LNCaP clone FGC (cell line): ENCODE measurements at regions not wholly inside any gene's neighbourhood (a gene's known extent, or its start where the extent isn't known, plus 50 kb on each side); places are given as distances from the start of the nearest gene placed in this dataset.
A peak's percentile ranks its signal among the peaks of the same experiment; 100 is the strongest.

ENCODE experiments used
- DNase-seq: peaks from one replicate; pipeline ENCODE4 v3.0.0-alpha.2; 2011; ENCODE audit warnings: low read depth
- H3K4me3 ChIP-seq: 2 replicates; pipeline ENCODE4 v1.5.1; 2011; ENCODE audit warnings: mild to moderate bottlenecking, low read depth, low read length, control low read depth
- TF ChIP-seq, protein P1 (sequence below): IDR thresholded peaks from 2 replicates; pipeline ENCODE4 v1.5.1; 2012; ENCODE audit warnings: mild to moderate bottlenecking; ENCODE audit not compliant: control insufficient read depth, insufficient read depth; ENCODE audit errors: extremely low read depth

DNA sequence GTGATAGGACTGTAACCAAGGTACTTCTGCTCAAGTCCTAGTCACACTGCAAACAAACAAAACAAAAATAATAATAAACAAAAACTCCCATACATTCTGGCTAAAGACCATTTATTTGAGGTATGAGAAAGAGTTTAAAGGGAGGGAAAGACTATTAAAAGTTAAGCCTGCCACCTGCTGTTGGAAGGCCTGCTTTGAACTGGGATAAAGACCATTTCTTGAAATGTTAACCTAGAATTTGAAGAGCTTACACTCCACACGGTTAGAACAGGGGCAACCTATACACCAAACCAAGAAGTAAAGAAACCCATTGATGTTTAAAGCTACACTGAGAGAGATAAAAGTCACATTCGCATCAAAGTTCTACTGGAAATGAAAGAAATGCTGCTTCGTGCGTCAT lies 548.7 kb upstream of the DIPK2B start:
- no peak for DNase-seq
- TF ChIP-seq, protein P1, sequence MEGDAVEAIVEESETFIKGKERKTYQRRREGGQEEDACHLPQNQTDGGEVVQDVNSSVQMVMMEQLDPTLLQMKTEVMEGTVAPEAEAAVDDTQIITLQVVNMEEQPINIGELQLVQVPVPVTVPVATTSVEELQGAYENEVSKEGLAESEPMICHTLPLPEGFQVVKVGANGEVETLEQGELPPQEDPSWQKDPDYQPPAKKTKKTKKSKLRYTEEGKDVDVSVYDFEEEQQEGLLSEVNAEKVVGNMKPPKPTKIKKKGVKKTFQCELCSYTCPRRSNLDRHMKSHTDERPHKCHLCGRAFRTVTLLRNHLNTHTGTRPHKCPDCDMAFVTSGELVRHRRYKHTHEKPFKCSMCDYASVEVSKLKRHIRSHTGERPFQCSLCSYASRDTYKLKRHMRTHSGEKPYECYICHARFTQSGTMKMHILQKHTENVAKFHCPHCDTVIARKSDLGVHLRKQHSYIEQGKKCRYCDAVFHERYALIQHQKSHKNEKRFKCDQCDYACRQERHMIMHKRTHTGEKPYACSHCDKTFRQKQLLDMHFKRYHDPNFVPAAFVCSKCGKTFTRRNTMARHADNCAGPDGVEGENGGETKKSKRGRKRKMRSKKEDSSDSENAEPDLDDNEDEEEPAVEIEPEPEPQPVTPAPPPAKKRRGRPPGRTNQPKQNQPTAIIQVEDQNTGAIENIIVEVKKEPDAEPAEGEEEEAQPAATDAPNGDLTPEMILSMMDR = peak; percentile 38
- no peak overlapping the region for H3K4me3 ChIP-seq

DNA sequence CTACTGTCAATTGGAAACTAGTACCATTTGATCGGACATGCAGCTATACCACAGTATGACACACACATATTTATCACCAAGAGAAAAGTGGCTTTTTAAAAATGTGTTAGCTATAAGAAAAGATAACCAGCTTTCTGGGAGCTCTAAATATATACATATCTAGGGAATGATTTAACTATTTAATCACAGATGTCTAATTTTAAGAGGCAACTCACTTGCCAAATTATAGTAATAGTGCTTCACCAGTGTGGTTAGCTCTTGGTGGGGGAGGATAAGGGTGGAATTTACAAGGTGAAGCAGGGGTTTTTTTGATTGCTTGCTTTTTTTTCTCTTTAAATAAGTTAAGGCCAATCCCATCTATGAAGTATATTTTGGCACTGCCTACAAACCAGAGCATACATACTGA lies 547.7 kb upstream of the DIPK2B start:
- no peak for DNase-seq
- no peak overlapping the region for H3K4me3 ChIP-seq
- TF ChIP-seq, protein P1 = no peak

DNA sequence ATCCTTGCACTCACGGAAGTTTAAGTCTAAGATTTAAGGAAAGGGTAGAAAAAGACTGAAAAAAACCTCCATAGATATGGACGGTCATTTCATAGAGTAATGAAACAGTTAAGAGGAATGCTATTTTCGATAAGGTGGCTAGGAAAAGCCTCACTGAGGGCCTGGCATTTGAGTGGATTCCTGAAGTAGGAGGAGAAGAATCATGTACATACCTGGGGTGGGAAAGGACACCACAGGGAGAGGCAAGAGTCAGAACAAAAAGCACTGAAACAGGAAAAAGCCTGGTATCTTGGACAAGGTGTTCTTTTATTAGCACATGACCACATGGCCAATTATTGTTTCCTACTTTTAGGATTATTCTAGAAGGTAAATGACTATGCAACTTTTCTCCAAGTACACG lies 547.2 kb upstream of the DIPK2B start:
- no peak overlapping the region for H3K4me3 ChIP-seq
- DNase-seq = no peak
- TF ChIP-seq, protein P1 = no peak

DNA sequence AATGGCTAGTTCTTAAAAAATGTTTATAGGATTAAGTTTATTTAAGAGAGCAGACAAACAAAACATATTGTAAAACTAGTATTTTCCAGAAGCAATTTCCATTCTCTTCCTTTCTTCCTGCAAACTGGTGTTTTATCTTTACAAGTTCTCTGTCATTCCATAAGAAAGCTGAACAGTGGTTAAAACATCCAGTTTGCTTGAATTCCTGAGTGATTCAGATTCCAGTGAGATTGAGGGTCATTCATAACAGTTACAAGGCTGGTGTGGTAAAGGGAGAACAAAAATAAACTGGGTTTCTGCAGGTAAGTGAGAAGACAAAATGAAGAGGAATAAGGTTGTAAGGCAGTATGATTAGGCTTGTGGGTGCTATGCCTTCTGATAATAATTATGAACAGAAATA lies 544.8 kb upstream of the DIPK2B start:
- no peak overlapping the region for H3K4me3 ChIP-seq
- TF ChIP-seq, protein P1 = no peak
- DNase-seq = no peak

DNA sequence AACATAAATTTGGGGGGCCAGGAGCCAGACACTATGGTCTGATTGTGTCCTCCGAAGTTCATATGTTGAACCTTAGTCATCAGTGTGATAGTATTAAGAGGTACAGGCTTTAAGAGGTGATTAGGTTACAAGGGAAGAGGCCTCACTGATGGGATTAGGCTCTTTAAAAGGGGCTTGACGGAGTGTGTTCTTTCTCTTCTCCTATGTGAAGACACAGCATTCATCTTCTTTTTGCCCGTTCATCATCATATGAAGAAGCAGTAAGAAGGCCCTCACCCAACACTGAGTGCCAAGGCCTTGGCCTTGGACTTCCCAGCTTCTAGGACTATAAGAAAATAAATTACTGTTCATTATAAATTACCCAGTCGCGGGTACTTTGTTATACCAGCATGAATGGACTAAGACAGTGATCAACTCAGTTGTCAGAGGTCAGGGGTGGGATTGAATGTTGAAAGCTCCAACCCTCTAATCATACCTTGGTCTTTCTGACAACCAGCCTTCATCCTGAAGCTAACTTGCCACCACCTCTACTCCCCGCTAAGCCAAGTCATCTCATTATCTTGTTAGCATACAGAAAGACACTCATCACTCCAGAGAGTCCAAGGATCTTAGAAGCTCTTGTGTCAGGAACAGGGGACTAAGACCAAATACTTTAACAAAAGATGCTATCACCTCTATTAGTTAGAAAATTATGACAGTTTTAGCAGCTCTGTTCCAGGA lies 543.4 kb upstream of the DIPK2B start:
- TF ChIP-seq, protein P1 = no peak
- no peak overlapping the region for H3K4me3 ChIP-seq
- DNase-seq = no peak

DNA sequence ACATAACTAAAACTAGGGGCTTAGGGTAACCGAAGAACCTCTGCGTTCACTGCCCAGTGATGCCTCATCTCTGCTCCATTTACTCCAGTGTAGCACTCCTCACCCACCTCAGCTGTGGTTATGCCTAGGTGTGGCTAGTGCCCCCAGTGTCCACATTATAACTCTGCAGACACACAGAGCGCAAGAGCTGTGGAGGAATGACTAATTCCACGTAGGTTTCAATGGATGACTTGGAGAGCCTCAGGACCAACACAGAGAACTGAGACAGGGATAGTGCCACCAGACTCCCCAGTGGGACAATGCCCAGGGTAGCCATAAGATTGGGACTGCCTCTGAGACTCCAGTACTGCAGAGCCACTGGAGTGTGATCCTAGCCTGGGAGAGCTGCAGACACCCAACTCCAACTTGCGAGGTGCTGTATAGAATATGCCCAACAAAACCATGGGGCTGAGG lies 542.4 kb upstream of the DIPK2B start:
- no peak overlapping the region for H3K4me3 ChIP-seq
- DNase-seq = no peak
- TF ChIP-seq, protein P1 = no peak

DNA sequence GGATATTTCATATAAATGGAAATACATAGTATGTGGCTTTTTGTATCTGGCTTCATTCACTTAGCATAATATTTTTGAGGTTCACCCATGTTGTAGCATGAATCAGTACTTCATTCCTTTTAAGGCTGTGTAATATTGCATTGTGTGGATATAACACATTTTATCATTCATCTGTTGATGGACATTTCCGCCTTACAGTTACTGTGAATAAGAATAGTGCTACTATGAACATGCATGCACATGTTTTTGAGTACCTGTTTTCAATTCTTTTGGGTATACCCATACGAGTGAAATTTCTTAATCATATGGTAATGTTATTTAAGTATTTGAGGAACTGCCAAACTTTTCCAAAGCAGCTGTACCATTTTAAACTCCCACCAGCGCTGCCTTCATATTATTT lies 539.6 kb upstream of the DIPK2B start:
- H3K4me3 ChIP-seq = no peak overlapping the region
- TF ChIP-seq, protein P1 = no peak
- no peak for DNase-seq
